DND-41 (cell line): ENCODE measurements at regions not wholly inside any gene's neighbourhood (a gene's known extent, or its start where the extent isn't known, plus 50 kb on each side); places are given as distances from the start of the nearest gene placed in this dataset.
A peak's percentile ranks its signal among the peaks of the same experiment; 100 is the strongest.

Source experiments
- ATAC-seq: fragments of 200-7000 bp; cut with Tn5 transposase; 3 replicates; pipeline ENCODE4 v1.9.1; 2021; ENCODE audit warnings: low read depth; ENCODE audit not compliant: insufficient read depth
- DNase-seq: peaks from one replicate; pipeline ENCODE4 v3.0.0-alpha.2; 2020
- H2AFZ ChIP-seq: 2 replicates; pipeline ENCODE4 v1.6.0; 2012; ENCODE audit warnings: low read depth, low read length
- H3K27ac ChIP-seq: 2 replicates; pipeline ENCODE4 v1.5.1; 2012; ENCODE audit warnings: low read length, inconsistent platforms
- H3K27me3 ChIP-seq: fragments of 200-600 bp; sonication (generic); 2 replicates; pipeline ENCODE4 v1.6.0; 2012; ENCODE audit warnings: low read length, mild to moderate bottlenecking, inconsistent platforms; ENCODE audit not compliant: insufficient read depth, poor library complexity
- H3K36me3 ChIP-seq: 2 replicates; pipeline ENCODE4 v1.5.1; 2012; ENCODE audit warnings: low read length, inconsistent platforms; ENCODE audit not compliant: insufficient read depth
- H3K4me1 ChIP-seq: 2 replicates; pipeline ENCODE4 v1.5.1; 2012; ENCODE audit warnings: mild to moderate bottlenecking, low read length; ENCODE audit not compliant: insufficient read depth
- H3K4me2 ChIP-seq: 2 replicates; pipeline ENCODE4 v1.6.0; 2012; ENCODE audit warnings: mild to moderate bottlenecking, moderate library complexity, low read length, inconsistent platforms; ENCODE audit not compliant: insufficient read depth
- H3K4me3 ChIP-seq, 2 experiments: fragments of 200-600 bp in 1 of 2; shearing (Covaris generic) in 1 of 2; 2 replicates each; pipeline ENCODE4 v1.5.1; 2012 to 2016; ENCODE audit warnings: inconsistent platforms in 2 of 2, low read length in 2 of 2, mild to moderate bottlenecking in 2 of 2, low read depth in 1 of 2, moderate library complexity in 1 of 2
- H3K79me2 ChIP-seq: 2 replicates; pipeline ENCODE4 v1.6.0; 2012; ENCODE audit warnings: low read length, inconsistent platforms; ENCODE audit not compliant: insufficient read depth
- H3K9ac ChIP-seq: 2 replicates; pipeline ENCODE4 v1.6.0; 2012; ENCODE audit warnings: low read depth, mild to moderate bottlenecking, inconsistent platforms, low read length, moderate library complexity
- H3K9me3 ChIP-seq: 2 replicates; pipeline ENCODE4 v1.5.1; 2012; ENCODE audit warnings: low read length, moderate library complexity, mild to moderate bottlenecking, inconsistent platforms; ENCODE audit not compliant: insufficient read depth, severe bottlenecking
- H4K20me1 ChIP-seq: 2 replicates; pipeline ENCODE4 v1.6.0; 2012; ENCODE audit warnings: low read length; ENCODE audit not compliant: insufficient read depth
- CTCF ChIP-seq: IDR thresholded peaks from 2 replicates; pipeline ENCODE4 v1.5.1; 2012; ENCODE audit warnings: borderline replicate concordance, low read length, moderate library complexity, mild to moderate bottlenecking; ENCODE audit not compliant: poor library complexity, severe bottlenecking; ENCODE audit errors: extremely low read depth
- EZH2 ChIP-seq: IDR thresholded peaks from 3 replicates; pipeline ENCODE4 v1.6.1; 2012; ENCODE audit warnings: borderline replicate concordance, low read depth, mild to moderate bottlenecking, moderate library complexity, low read length, inconsistent platforms; ENCODE audit not compliant: severe bottlenecking

- no peak for TF ChIP-seq CTCF
- TF ChIP-seq EZH2, result no peak
- peak overlapping the region; percentile 65 for H3K4me2 ChIP-seq
- H3K9ac ChIP-seq, result peak overlapping the region; percentile 47
- H4K20me1 ChIP-seq, result no peaks in the 10 kb centered on the region
- H3K9me3 ChIP-seq, result no peaks in the 10 kb centered on the region
- no peaks in the 10 kb centered on the region for H3K27me3 ChIP-seq
- peak overlapping the region in 1 of 2 experiments; percentile 50; a peak in 2 of 4 replicates for H3K4me3 ChIP-seq
- DNase-seq, result no peak
- no peaks in the 10 kb centered on the region for H3K79me2 ChIP-seq
- peaks cover 84% of the 10 kb centered on the region for H3K4me1 ChIP-seq
- no peaks in the 10 kb centered on the region for H3K36me3 ChIP-seq
- no peak for ATAC-seq
- H3K27ac ChIP-seq, result peak overlapping the region; percentile 92
- no peak overlapping the region for H2AFZ ChIP-seq
Measured at GRCh38 chr14:106507354-106507753, 981.0 kb downstream of the TMEM121 start.

GRCh38 chr14:106508216-106508615, 981.8 kb downstream of the TMEM121 start:
- peak overlapping the region; percentile 92 for H3K27ac ChIP-seq
- no peak overlapping the region for H3K4me3 ChIP-seq
- H2AFZ ChIP-seq, result no peak overlapping the region
- H3K27me3 ChIP-seq, result no peaks in the 10 kb centered on the region
- TF ChIP-seq CTCF (peak; percentile 71), EZH2 (no peak)
- H3K9me3 ChIP-seq, result no peaks in the 10 kb centered on the region
- H3K4me1 ChIP-seq, result peaks cover 92% of the 10 kb centered on the region
- ATAC-seq (no peak), DNase-seq (peak; percentile 36)
- no peaks in the 10 kb centered on the region for H4K20me1 ChIP-seq
- H3K9ac ChIP-seq, result 0 out of 2 replicates have a peak overlapping the region, but pooled peaks have one; percentile 47
- H3K4me2 ChIP-seq, result no peak overlapping the region
- no peaks in the 10 kb centered on the region for H3K36me3 ChIP-seq
- H3K79me2 ChIP-seq, result no peaks in the 10 kb centered on the region

- DNase-seq (no peak), ATAC-seq (no peak)
- Histone ChIP-seq H3K27ac (peak overlapping the region; percentile 92), H3K9ac (no peak overlapping the region), H3K27me3 (no peaks in the 10 kb centered on the region), H3K9me3 (no peaks in the 10 kb centered on the region), H3K4me1 (peaks cover 94% of the 10 kb centered on the region), H3K4me2 (no peak overlapping the region), H2AFZ (no peak overlapping the region), H3K79me2 (no peaks in the 10 kb centered on the region), H3K4me3 (no peak overlapping the region), H4K20me1 (no peaks in the 10 kb centered on the region), H3K36me3 (no peaks in the 10 kb centered on the region)
- TF ChIP-seq EZH2 (no peak), CTCF (peak; percentile 1)
Measured at GRCh38 chr14:106509176-106509575, 982.8 kb downstream of the TMEM121 start.

GRCh38 chr14:106509807-106510206, 983.4 kb downstream of the TMEM121 start:
- TF ChIP-seq CTCF, result no peak
- no peak for TF ChIP-seq EZH2
- H3K27ac ChIP-seq, result peak overlapping the region; percentile 92
- ATAC-seq, result no peak
- H3K36me3 ChIP-seq, result no peaks in the 10 kb centered on the region
- no peaks in the 10 kb centered on the region for H3K79me2 ChIP-seq
- peak overlapping the region; percentile 54 for H3K9ac ChIP-seq
- no peak overlapping the region for H3K4me3 ChIP-seq
- H3K27me3 ChIP-seq, result no peaks in the 10 kb centered on the region
- no peak for DNase-seq
- peaks cover 88% of the 10 kb centered on the region for H3K4me1 ChIP-seq
- H2AFZ ChIP-seq, result no peak overlapping the region
- no peaks in the 10 kb centered on the region for H4K20me1 ChIP-seq
- H3K9me3 ChIP-seq, result no peaks in the 10 kb centered on the region
- no peak overlapping the region for H3K4me2 ChIP-seq
